ENCODE measurements at regions not wholly inside any gene's neighbourhood (a gene's known extent, or its start where the extent isn't known, plus 50 kb on each side); places are given as distances from the start of the nearest gene placed in this dataset.
"Not testable (repeated sequence)": the region's sequence is repeated elsewhere in the genome, so short reads cannot be mapped to it uniquely, and the experiment has no call there.

- H3K9me3 ChIP-seq (ENCODE audit: low read length) = no peaks in the 10 kb centered on the region
- no peak for TF ChIP-seq EZH2 (IDR thresholded peaks at IDR 0.05; ENCODE audit: borderline replicate concordance, low read length)
- TF ChIP-seq, protein P1, sequence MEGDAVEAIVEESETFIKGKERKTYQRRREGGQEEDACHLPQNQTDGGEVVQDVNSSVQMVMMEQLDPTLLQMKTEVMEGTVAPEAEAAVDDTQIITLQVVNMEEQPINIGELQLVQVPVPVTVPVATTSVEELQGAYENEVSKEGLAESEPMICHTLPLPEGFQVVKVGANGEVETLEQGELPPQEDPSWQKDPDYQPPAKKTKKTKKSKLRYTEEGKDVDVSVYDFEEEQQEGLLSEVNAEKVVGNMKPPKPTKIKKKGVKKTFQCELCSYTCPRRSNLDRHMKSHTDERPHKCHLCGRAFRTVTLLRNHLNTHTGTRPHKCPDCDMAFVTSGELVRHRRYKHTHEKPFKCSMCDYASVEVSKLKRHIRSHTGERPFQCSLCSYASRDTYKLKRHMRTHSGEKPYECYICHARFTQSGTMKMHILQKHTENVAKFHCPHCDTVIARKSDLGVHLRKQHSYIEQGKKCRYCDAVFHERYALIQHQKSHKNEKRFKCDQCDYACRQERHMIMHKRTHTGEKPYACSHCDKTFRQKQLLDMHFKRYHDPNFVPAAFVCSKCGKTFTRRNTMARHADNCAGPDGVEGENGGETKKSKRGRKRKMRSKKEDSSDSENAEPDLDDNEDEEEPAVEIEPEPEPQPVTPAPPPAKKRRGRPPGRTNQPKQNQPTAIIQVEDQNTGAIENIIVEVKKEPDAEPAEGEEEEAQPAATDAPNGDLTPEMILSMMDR (IDR thresholded peaks at IDR 0.05; ENCODE audit: low read length) = no peak
- H3K4me2 ChIP-seq (ENCODE audit: low read length) = no peak overlapping the region
- H3K9ac ChIP-seq (ENCODE audit: low read length) = no peak overlapping the region
- H3K36me3 ChIP-seq (ENCODE audit: insufficient read depth, low read length) = no peaks in the 10 kb centered on the region
- H3K27me3 ChIP-seq (ENCODE audit: insufficient read depth, low read length) = no peaks in the 10 kb centered on the region
- H4K20me1 ChIP-seq (ENCODE audit: insufficient read depth, low read length) = no peaks in the 10 kb centered on the region
- no peaks in the 10 kb centered on the region for H3K9me2 ChIP-seq (ENCODE audit: low read depth, low read length)
- H3F3A ChIP-seq (ENCODE audit: insufficient read depth, low read length) = no peaks in the 10 kb centered on the region
- peaks cover 29% of the 10 kb centered on the region for H3K4me1 ChIP-seq (ENCODE audit: insufficient read depth, low read length, severe bottlenecking)
- H3K27ac ChIP-seq (ENCODE audit: low read depth, low read length, poor library complexity, severe bottlenecking) = no peak overlapping the region
- H2AFZ ChIP-seq (ENCODE audit: low read length) = no peak overlapping the region
- no peak overlapping the region for H3K4me3 ChIP-seq (ENCODE audit: low read depth, low read length, poor library complexity, severe bottlenecking)
- H3K79me2 ChIP-seq (ENCODE audit: insufficient read depth, low read length) = no peaks in the 10 kb centered on the region
These were observed 171.1 kb upstream of the MARCKS start for GRCh38 chr6:113686049-113686448.

- not testable (repeated sequence) for H3F3A ChIP-seq (ENCODE audit: insufficient read depth, low read length); H3K36me3 ChIP-seq (ENCODE audit: insufficient read depth, low read length); H3K4me1 ChIP-seq (ENCODE audit: insufficient read depth, low read length, severe bottlenecking); H4K20me1 ChIP-seq (ENCODE audit: insufficient read depth, low read length); H3K27me3 ChIP-seq (ENCODE audit: insufficient read depth, low read length); H3K4me2 ChIP-seq (ENCODE audit: low read length); H3K9me2 ChIP-seq (ENCODE audit: low read depth, low read length); H3K4me3 ChIP-seq (ENCODE audit: low read depth, low read length, poor library complexity, severe bottlenecking); H3K27ac ChIP-seq (ENCODE audit: low read depth, low read length, poor library complexity, severe bottlenecking); H3K79me2 ChIP-seq (ENCODE audit: insufficient read depth, low read length); H3K9ac ChIP-seq (ENCODE audit: low read length); H3K9me3 ChIP-seq (ENCODE audit: low read length); H2AFZ ChIP-seq (ENCODE audit: low read length)
- TF ChIP-seq, protein P1 (IDR thresholded peaks at IDR 0.05; ENCODE audit: low read length) = peak; percentile 26; the same call in 1 of the 2 replicates
These were observed 167.5 kb upstream of the MARCKS start for GRCh38 chr6:113689620-113690019.

DNA sequence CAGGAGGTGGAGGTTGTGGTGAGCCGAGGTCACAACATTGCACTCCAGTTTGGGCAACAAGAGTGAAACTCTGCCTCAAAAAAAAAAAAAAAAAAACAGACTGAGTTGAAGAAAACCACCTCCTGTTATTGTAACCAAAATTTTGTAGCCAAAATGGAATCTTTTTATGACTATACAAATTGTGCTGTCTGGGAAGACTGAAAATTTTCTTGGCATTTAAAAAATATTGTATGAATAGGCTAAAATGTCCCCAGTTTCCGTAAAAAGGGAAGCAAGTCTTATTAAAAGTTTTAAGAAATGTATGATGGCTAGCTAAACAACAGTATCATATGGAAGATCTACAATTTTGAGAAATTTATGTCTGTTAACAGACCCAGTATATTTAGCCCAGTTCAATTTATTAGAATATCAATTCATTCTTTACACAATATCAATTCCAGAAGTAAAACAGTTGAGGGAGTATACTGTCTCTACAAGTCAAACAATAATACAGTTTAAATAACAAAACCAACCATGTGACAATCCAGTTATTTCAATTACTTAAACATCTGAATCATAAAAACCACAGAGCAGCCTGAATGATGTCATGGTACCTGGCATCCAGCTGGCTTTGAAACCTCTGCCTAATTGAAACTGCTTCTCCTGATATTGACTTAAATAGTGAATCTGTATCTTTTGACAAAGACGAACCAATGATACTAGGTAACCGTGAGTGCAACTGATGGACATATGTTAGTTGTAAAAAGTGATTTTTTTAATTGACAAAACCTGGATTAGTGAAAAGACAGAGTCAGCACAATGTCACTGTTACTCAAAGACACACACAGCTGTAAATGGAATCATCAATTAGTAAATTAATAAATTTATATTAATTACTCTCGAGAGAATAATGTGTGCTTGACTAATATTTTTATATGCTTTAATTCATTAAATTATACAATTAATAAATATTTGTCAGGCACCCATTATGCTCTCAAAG, 166.6 kb upstream of the MARCKS start:
- Histone ChIP-seq H3K27ac (ENCODE audit: low read depth, low read length, poor library complexity, severe bottlenecking) (no peak overlapping the region), H3K27me3 (ENCODE audit: insufficient read depth, low read length) (no peaks in the 10 kb centered on the region), H3K9me2 (ENCODE audit: low read depth, low read length) (no peaks in the 10 kb centered on the region), H3K4me2 (ENCODE audit: low read length) (no peak overlapping the region), H3F3A (ENCODE audit: insufficient read depth, low read length) (no peaks in the 10 kb centered on the region), H3K79me2 (ENCODE audit: insufficient read depth, low read length) (no peaks in the 10 kb centered on the region), H3K9me3 (ENCODE audit: low read length) (no peaks in the 10 kb centered on the region), H3K9ac (ENCODE audit: low read length) (no peak overlapping the region), H2AFZ (ENCODE audit: low read length) (no peak overlapping the region), H3K36me3 (ENCODE audit: insufficient read depth, low read length) (no peaks in the 10 kb centered on the region), H3K4me1 (ENCODE audit: insufficient read depth, low read length, severe bottlenecking) (no peaks in the 10 kb centered on the region), H4K20me1 (ENCODE audit: insufficient read depth, low read length) (no peaks in the 10 kb centered on the region), H3K4me3 (ENCODE audit: low read depth, low read length, poor library complexity, severe bottlenecking) (no peak overlapping the region)
- TF ChIP-seq, protein P1 (IDR thresholded peaks at IDR 0.05; ENCODE audit: low read length) = no peak
- TF ChIP-seq EZH2 (IDR thresholded peaks at IDR 0.05; ENCODE audit: borderline replicate concordance, low read length) = no peak
